Inflammatory macrophage (primary cell): ENCODE measurements at regions not wholly inside any gene's neighbourhood (a gene's known extent, or its start where the extent isn't known, plus 50 kb on each side); places are given as distances from the start of the nearest gene placed in this dataset.
A peak's percentile ranks its signal among the peaks of the same experiment; 100 is the strongest.

Experiments
- DNase-seq, 2 donors: peaks; one replicate each; pipeline ENCODE4 v3.0.0-alpha.2; 2020 to 2022

DNA sequence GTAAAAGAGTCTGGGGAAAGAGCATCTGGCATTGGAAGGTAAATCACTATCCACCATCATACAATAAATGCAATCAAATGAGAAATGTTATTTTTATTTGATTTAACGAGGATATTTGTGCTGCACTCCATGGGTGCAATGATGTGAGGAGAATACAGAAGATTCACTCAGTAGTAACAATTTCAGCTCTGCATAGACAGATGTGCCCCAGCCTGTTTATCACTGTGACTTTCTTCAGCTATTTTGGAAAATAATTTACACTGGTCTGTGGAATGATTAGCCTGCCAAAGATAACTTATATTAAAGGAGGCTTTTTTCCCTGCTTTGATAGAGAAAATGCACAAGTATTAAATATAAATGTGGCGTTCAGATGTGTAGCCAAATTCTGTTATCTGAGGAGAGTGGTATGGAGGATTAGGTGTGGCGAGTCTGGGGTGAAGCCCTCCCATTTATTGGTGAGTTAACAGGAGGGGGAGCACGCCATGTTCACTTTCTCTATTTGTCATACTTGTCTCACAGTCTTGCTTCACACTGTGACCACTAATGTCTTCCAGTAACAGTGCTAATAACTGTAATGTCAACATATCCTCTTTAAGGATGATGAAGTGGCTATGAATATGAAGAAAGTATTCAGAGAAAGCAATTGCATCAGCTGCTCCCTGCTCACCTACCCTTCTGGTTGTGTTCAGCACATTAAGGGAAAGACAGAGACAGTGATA is 645.6 kb downstream of the MMUT start:
- no peak for DNase-seq

DNA sequence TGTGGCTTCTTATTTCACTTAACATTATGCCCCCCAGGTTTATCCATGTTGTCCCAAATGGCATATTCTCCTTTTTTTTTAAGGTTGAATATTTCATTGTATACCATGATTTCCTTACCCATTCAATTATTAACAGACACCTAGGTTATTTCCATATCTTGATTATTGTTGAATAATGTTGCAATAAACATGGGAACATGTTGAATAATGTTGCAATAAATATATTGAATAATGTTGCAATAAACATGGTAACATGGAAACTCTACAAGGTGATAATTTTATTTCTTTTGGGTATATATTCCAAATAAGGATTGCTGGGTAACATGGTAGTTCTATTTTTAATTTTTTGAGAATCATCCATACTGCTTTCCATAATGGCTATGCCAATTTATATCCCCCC is 648.1 kb downstream of the MMUT start:
- DNase-seq, result no peak

DNA sequence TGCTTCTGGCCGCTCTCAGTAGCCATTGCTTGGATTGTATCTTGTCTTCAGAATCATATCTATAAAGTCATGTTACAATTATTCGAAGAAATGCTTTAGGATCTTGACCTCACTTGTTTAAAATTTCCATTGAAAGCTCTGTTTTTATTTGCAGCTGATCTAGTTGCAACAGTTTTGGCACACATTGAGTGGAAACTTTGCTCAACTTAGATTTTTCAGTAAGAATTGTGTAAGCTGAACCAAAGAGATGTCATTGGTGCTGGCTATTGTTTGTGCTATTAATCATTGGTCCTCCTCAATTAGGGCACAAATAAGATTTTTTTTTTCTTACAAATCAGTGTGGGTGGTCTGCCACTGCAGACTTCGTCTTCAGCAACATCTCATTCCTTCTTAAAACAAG is 649.2 kb downstream of the MMUT start:
- no peak for DNase-seq

DNA sequence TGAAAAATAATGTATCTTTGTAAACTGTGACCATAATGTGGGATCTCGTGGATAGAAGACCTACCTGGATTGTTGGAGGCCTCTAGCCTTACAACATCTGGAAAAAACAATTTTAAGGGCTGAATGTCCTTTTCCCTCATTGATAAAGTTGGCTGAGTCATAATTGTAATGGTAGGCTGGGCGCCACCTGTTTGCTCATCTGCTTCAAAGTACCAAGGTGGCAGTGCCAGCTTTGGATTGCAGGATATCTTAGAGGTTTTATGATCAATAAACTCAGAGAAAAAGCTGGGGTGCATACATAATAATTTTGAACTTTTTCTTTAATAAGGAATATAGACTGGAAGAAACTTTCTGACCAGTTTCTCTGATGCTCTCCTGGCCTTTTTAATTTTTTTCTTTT is 653.4 kb downstream of the MMUT start:
- no peak for DNase-seq

DNA sequence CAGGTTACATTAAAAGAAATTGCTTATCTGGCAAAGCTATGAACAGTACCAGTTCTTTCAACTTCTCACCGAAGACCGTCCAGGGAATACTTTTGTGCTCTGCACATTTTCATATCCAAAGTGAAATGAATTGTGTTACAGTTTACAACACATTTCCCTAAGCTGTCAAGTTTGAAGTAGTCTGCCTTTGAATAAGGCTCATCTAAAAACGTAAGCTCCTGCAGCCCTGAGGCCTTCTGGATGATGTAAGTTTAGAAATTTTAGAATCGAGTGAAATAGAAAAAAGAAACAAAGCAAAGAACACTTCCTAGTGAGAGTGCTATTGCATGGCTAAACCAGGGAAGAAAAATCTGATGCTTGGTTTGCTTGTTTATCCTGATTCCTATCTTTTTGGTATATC is 653.8 kb downstream of the MMUT start:
- DNase-seq, result no peak

DNA sequence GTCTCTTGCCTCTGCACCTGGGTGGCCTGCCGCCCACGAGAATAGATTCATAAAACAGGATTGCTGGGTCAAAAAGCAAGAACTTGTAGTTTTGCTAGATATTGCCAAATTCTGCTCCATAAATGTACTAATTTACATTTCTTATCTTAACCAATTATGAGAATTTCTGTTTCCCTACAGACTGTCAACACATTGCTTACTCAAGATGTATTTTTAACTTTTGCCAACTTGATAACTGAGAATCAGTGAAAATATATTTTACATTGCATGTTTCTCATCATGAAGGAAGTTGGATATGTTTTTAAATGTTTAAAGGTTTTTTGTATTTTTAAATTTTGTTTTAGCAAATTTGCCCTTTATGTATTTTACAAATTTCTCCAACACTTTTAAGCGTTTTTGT is 664.8 kb downstream of the MMUT start:
- no peak for DNase-seq

DNA sequence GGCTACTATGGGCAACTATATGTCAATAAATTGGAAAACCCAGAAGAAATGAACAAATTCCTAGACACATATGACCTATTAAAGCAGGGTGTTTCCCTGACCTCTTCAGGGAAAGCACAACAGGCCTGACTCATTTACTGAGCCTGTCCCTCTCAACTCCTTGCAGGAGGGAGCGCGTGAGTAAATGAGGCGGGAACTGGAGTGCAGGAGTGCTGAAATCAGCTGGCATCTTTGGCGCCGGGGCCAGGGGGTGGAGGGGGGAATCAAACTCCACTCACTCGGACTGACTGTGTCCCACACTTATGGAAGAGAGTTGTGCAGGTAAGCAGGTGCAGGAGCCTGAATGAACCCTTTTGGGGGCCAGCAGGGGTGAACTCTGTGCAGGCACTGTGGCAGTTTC is 671.2 kb upstream of the PTCHD4 start:
- DNase-seq, result no peak

DNA sequence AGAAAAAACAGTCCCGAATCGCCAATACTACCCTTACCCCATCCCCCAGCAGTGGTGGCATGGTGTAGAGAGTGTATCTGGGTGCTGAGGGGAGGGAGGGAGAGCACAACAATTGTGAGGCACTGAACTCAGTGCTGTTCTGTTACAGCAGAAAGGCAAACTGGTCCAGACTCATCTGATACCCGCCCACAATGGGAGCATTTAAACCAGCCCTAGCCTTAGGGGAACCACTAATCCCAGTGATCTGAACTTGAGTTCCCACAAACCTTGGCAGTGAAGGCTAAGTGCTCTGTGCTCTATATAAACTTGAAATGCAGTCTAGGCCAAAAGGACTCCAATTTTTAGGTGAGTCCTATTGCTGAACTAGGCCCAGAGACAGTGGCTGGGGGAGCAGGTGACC is 666.4 kb upstream of the PTCHD4 start:
- no peak for DNase-seq

DNA sequence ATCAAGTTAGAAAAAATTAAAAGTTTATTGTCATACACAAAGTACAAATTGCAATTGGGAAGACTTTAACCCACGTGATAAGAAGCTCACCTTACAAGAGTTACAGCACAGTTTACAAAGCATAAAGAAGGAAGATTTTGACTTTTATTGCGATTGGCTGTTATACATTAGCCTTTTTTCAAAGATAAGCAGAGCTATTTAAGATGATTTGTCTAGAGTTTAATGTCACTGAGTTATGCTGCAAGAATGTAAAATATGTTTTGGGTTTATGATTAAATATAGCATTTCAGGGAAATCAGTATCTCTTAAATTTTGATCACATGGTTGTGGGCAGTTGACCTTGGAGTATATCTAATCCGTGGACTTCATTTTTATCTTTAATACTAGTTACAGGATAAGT is 664.2 kb upstream of the PTCHD4 start:
- no peak for DNase-seq

DNA sequence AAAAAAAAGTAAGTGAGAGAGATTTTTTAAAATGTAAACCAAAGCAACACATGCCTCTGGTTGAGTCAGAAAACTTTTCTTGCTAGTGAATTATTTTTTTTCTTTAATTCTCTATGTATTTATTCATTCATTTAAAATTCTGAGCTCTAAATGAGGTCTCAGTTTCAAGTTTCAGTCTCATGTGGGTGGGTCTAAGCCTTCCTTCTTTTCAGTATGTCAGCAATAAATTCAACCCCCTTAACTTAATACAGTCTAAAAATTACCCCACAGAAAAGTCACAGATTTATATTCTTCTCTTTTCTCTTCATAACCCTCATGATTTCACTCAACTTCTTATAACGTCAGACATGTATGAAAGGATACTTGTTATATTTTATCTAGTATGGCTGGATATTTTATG is 663.3 kb upstream of the PTCHD4 start:
- DNase-seq, result no peak

DNA sequence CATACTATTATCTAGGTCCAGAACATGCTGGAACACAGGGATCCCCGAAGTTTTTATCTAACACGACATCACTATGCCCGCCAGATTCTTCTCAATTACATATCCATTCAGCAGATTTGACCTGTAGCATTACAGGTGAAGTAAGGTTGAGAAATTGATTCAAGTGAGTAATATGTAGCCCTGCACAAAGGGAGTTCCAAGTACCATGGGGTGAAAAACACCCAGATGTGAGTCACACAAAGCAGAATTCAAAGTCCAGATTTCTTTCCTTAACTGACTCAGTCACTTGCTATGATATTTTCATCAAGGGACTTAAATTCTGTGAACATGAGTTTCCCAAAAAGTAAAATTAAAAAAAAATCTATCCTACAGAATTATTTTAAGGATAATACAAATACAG is 655.4 kb upstream of the PTCHD4 start:
- no peak for DNase-seq

DNA sequence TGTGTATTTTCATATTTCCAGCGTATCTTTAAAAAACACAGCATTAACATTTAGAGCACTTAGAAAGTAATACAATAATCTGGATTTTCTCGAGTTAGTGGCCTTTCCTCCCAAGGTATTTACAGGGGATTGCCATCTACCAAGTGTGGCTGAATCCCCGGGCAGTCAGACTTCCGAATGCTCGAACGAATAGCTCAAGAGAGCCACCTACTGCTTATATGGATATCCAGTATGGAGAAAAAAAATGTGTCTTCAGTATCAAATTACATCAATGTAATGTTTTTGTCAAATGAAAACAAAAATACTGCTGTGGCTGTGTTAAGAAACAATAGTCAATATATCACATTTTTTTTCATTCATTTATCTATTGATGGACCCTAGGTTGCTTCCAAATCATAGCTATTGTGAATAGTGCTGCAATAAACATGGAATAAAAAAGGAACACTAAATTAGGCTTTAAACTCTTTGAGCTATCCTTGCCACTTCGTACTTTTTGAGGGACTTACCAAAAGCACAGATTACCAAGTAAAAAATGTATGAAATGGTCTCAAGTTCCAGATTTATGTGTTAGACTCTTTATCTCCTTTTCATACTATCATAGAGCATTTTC is 654.5 kb upstream of the PTCHD4 start:
- DNase-seq, result peak in 1 of 2 donors; percentile 7

DNA sequence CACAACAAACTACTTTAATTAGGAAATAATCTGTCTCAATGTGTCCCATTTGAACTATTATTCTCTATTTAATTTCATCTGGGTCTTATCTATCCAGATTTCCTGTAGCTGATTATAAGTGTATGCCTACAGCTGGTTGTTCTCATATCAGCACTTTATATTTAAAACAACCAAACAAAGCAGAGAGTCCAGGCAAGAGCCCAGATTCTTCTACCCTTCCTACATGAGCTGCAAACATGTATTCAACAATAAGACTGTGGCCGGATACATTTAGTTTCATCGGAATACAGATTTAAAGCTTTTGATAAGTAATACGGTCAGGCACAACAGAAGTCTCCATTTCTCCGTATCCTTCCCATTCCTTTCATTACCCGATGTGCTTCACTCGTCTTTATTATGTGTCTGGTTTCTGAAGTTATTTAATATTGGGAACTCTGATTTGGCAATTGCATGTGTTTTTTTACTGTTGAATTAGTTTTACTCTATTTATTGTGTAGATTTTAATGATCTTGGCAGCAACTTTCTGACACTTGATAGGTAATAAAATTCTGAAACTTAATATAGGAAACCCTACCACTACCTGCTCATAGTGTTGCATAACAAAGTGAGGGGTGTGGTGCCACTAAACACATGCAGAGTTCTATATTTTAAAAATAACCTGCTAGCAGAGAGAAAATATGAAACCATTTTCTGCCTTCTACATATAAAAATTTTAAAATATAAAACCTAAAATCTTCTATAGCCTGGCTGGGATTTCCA is 653.5 kb upstream of the PTCHD4 start:
- DNase-seq, result no peak

DNA sequence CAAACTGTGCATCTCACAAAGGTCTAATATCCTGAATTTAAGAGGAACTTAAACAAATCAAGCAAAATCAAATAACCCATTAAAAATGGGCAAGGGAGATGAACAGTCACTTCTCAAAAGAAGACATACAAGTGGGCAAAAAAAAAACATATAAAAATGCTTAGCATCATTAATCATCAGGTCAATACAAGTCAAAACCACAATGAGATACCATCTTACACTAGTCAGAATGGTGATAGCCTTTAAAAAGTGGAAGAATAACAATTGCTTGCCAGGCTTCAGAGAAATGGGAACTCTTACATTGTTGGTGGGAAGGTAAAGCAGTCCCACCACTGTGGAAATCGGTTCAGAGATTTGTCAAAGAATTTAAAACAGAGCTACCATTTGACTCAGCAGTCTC is 646.7 kb upstream of the PTCHD4 start:
- DNase-seq, result no peak

DNA sequence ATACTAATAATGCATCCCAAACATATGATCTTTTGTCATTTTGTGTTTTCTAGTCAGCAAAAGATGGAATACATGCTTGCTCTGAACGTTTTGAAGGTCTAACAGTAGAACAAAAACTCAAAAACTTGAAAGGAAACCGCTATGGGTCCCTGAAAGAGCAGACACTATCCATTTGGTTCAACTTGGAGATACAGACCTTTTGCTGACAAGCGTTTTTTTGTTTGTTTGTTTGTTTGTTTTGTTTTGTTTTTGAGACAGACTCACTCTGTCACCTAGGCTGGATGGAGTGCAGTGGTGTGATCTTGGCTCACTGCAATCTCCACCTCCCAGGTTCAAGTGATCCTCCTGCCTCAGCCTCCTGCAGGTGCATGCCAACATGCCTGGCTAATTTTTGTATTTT is 644.3 kb upstream of the PTCHD4 start:
- no peak for DNase-seq

DNA sequence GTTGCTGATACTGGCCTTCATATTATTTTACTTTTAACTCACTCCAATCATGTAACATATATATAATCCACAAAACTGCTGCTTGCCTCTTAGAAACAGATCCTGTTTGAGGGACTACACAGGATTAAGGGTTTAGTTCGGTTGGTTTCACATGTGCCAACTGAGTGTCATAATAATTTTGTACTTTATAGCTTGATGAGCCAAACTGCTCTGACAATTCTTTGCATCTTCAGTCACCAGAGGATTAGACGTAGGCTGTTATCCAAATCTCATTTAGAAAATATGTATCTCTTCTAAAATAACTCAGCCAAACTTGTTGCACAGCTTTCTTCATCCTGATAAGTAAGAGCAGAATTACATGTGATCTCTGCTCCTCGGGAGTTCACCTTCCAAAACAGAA is 643.6 kb upstream of the PTCHD4 start:
- DNase-seq, result no peak

DNA sequence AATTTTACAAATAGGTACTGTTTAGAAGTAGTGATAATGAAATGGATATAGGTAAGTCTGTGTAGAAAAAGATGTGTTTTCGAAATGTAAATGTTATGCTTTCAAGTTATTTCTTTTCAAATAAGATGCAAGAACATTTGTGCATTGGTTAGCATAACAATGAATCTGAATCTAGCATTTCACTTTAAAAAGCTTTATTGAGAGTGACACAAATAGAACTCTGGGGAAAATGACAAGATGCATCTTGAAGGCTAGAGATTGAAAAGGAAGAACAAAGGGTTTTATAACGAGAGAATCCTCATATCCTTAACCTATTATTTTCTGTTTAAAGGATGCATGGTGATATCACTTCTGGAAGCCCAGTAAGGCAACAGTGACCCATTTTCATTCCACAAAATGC is 639.9 kb upstream of the PTCHD4 start:
- DNase-seq, result no peak

DNA sequence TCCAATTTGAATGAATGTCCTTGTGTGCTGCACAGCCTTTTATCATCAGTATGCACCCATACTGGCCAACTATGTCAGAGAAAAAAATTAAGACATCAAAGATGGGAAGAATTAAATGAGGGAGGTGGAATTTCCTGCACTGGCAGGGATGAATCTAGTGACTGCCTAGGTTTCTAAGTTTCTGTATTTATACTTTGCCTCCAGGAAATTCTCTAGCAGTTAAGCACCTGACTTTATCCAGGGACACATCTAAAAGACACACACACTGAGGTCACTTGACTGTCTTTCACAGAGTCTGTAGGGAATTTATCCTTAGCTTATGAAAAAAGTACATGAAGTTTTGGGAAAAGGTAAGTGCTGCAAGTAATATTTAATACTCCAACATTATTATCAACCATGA is 636.5 kb upstream of the PTCHD4 start:
- no peak for DNase-seq

DNA sequence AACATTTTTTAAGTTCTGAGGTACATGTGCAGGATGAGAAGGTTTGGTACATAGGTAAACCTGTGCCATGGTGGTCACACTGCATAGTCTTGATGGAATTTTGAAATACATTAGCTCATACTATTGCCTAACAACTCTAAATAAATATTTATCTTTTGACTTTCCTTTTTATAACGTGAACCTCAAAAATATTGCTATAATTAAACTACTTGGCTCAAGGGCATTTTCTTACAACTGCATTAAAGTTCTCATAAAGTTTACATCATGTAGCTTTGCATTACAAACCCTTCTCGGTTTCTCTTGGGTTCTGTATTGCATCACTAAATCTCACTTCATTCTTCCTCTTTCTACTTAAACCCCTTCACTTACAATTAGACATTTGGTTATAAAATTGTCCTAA is 636.0 kb upstream of the PTCHD4 start:
- DNase-seq, result peak in 1 of 2 donors; percentile 46

DNA sequence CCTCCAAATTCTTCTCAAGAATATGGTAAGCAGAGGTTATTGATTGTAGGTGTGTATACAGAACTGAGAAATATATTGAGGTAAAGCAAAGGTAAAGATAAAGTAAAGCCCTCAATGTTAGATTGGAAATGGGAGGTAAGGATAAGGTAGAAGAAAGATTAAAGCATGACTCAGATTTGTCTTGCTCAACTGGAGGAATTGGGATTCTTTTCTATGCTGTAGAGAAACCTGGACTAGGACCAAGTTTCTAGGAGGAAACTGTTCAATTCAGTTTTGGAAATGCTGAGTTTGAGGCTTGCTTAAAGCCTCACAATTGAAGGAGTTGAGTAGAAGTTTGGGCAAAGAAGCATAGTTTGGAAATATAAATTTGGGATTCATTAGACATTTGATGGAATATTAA is 634.0 kb upstream of the PTCHD4 start:
- no peak for DNase-seq

DNA sequence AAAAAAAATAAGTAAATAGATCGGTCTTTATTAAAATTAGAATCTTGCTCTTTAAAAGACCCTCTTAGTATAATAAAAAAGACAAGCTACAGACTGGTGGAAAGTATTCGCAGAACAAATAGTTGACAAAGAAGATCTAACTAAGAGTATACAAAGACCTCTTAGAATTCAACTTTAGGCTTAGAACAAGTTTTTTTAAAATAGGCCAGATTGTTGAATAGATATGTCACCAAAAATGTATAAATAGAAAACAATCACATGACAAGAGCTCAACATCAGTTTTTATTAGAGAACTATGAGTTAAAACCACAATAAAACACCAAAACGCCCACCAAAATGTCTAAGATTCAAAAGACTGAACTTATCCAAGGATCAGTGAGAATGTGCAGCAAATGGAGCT is 632.7 kb upstream of the PTCHD4 start:
- DNase-seq, result no peak

DNA sequence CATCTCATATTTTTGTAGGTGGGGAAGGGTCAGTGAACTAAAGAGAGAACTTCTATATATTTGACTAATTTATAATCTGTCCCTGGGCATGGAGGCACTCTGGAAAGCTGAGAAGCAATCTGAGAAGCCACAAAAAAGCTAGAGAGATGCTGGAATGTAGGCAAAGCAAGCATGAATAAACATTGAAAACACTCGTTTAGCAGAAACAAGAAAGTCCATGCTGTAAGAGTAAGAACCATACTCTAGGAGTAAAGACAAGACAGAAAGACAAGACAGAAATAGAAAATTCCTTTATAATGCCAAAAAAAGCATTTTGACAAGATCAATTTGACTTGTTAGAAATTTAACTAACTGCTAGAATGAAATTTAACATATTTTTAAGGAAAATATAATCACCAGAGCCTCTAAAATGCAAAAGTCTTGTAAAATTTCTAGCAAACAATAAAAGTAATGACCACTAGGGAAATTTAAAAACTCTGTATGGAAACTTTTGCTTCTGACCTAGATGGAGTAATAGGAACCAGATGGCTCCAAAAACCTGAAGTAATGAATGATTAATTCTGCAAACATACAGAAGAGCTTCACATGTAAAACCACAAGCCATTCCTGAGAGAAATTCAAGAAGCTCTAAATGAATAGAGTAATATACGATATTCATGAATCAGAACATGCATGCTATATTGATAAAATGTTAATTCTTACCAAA is 625.7 kb upstream of the PTCHD4 start:
- DNase-seq, result no peak

DNA sequence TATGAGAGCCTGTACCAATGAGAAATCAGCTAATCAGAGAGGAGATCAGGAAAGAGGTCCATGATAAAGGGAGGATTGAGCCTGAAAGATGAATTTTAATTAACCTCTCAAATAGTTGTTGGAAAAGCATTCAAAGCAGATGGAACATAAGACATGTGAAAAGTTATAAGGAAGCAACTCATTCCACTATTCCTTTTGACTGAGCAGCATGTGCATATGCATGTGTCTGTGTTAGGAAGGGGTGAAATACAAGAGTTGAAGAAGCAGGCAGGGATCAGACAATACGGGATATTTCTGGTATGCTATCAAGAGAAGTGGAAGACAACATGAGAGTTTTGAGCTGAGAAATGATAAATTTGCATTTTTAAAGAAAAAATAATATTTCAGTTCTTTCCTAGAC is 624.8 kb upstream of the PTCHD4 start:
- no peak for DNase-seq

DNA sequence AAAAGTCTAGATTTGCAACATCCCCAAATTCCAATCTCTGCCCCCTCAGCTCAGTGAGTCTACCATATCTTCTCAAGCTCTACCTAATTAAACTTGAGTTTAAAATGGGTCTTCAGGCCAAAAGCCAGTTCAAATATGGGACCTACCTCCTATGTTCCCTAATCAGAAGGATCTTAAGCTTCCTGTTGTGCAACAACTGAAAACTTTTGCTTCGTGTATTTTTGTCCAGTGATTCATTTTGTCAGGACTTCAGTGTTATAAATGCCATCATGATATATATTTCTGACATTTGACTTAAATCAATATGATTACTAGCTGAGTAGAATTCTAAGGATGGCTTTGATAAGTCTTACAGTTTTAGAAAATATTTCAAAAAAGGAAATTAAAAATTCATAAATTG is 622.6 kb upstream of the PTCHD4 start:
- no peak for DNase-seq
